ENCODE measurements at regions not wholly inside any gene's neighbourhood (a gene's known extent, or its start where the extent isn't known, plus 50 kb on each side); places are given as distances from the start of the nearest gene placed in this dataset.

- no peaks in the 10 kb centered on the region for H3K4me1 ChIP-seq
- no peaks in the 10 kb centered on the region for H3K9me3 ChIP-seq
- peak overlapping the region in 1 of 4 donors; percentile 2 for H3K4me3 ChIP-seq
- in situ Hi-C loops (cut with MboI; ENCODE audit: low sequenced_read_pairs in 4 of 4) = loop anchor here (5.0 to 25.0 kb wide), 3 partner anchors 492 to 507 kb away; no protein-coding TSS in a partner anchor
- no peak overlapping the region for H3K27ac ChIP-seq
- peak; percentile 64 to 69 for ATAC-seq
- intact Hi-C loops (cut with DNase I; ENCODE audit: low total_unique reads) = loop anchor here (5.0 kb wide), 1 partner anchor 497 kb away; no protein-coding TSS in a partner anchor
- TF ChIP-seq CTCF (IDR thresholded peaks at IDR 0.05 in 4 of 5, conservative IDR thresholded peaks at IDR 0.05 in 1 of 5) = peak; percentile 55 to 79 (median 66)
- no peak for TF ChIP-seq POLR2A (IDR thresholded peaks at IDR 0.05)
- H3K36me3 ChIP-seq = no peaks in the 10 kb centered on the region
- H3K27me3 ChIP-seq = no peaks in the 10 kb centered on the region
- DNase-seq = no peak
Measured at GRCh38 chr5:168219515-168220410, 71.7 kb upstream of the WWC1 start.

- Histone ChIP-seq H3K27ac (no peak overlapping the region), H3K4me1 (no peaks in the 10 kb centered on the region), H3K9me3 (no peaks in the 10 kb centered on the region), H3K27me3 (no peaks in the 10 kb centered on the region), H3K36me3 (no peaks in the 10 kb centered on the region), H3K4me3 (no peak overlapping the region)
- ATAC-seq = no peak
- intact Hi-C loops (cut with DNase I; ENCODE audit: low total_unique reads) (loop anchor here (5.0 kb wide), 1 partner anchor 502 kb away; no protein-coding TSS in a partner anchor), in situ Hi-C loops (cut with MboI; ENCODE audit: low sequenced_read_pairs in 4 of 4) (loop anchor here in 3 of 4 donors (5.0 to 25.0 kb wide), 2 partner anchors 497 to 512 kb away; no protein-coding TSS in a partner anchor)
- no peak for DNase-seq
- TF ChIP-seq POLR2A (IDR thresholded peaks at IDR 0.05) = no peak
- no peak for TF ChIP-seq CTCF (IDR thresholded peaks at IDR 0.05 in 4 of 5, conservative IDR thresholded peaks at IDR 0.05 in 1 of 5)
Measured at GRCh38 chr5:168224085-168224484, 67.4 kb upstream of the WWC1 start.

GRCh38 chr5:168226012-168226411 is 65.4 kb upstream of the WWC1 start:
- TF ChIP-seq CTCF (IDR thresholded peaks at IDR 0.05 in 4 of 5, conservative IDR thresholded peaks at IDR 0.05 in 1 of 5) (no peak), POLR2A (IDR thresholded peaks at IDR 0.05) (no peak)
- H3K27me3 ChIP-seq = no peaks in the 10 kb centered on the region
- in situ Hi-C loops (cut with MboI; ENCODE audit: low sequenced_read_pairs in 4 of 4) (no loop called here), intact Hi-C loops (cut with DNase I; ENCODE audit: low total_unique reads) (no loop called here)
- H3K4me3 ChIP-seq = no peak overlapping the region
- H3K36me3 ChIP-seq = no peaks in the 10 kb centered on the region
- H3K27ac ChIP-seq = no peak overlapping the region
- no peaks in the 10 kb centered on the region for H3K4me1 ChIP-seq
- no peak for ATAC-seq
- no peaks in the 10 kb centered on the region for H3K9me3 ChIP-seq
- no peak for DNase-seq

GRCh38 chr5:168227001-168227400 is 64.4 kb upstream of the WWC1 start:
- H3K4me1 ChIP-seq = no peaks in the 10 kb centered on the region
- no peaks in the 10 kb centered on the region for H3K27me3 ChIP-seq
- no peak for DNase-seq
- no peak overlapping the region for H3K4me3 ChIP-seq
- H3K36me3 ChIP-seq = no peaks in the 10 kb centered on the region
- H3K27ac ChIP-seq = no peak overlapping the region
- TF ChIP-seq POLR2A (IDR thresholded peaks at IDR 0.05) (no peak), CTCF (IDR thresholded peaks at IDR 0.05 in 4 of 5, conservative IDR thresholded peaks at IDR 0.05 in 1 of 5) (no peak)
- intact Hi-C loops (cut with DNase I; ENCODE audit: low total_unique reads) (no loop called here), in situ Hi-C loops (cut with MboI; ENCODE audit: low sequenced_read_pairs in 4 of 4) (no loop called here)
- no peaks in the 10 kb centered on the region for H3K9me3 ChIP-seq
- no peak for ATAC-seq

Measured in gastrocnemius medialis (tissue), 4 donors.